ENCODE measurements at regions not wholly inside any gene's neighbourhood (a gene's known extent, or its start where the extent isn't known, plus 50 kb on each side); places are given as distances from the start of the nearest gene placed in this dataset.
"Not testable (repeated sequence)": the region's sequence is repeated elsewhere in the genome, so short reads cannot be mapped to it uniquely, and the experiment has no call there.

- Histone ChIP-seq H3K4me3 (replicated peaks; ENCODE audit: insufficient read depth, low read length) (no peak overlapping the region), H3K27me3 (ENCODE audit: insufficient read depth, poor library complexity, severe bottlenecking) (no peaks in the 10 kb centered on the region), H3K27ac (replicated peaks) (no peak overlapping the region)
- TF ChIP-seq POLR2AphosphoS5 (IDR thresholded peaks at IDR 0.05; ENCODE audit: low read depth) (no peak), CTCF (IDR thresholded peaks at IDR 0.05; ENCODE audit: insufficient read depth, low read length) (no peak), SPI1 (IDR thresholded peaks at IDR 0.05; ENCODE audit: borderline replicate concordance, low read depth) (no peak), GABPA (IDR thresholded peaks at IDR 0.05; ENCODE audit: low read depth) (no peak), REST (IDR thresholded peaks at IDR 0.05; ENCODE audit: insufficient replicate concordance, low read depth) (no peak)
- no peak for DNase-seq (ENCODE audit: low read depth in 1 of 2, low spot score in 1 of 2)
Observed at GRCh38 chr6:78629836-78630235, 237.5 kb upstream of the IRAK1BP1 start.

GRCh38 chr6:78631976-78632375 is 235.4 kb upstream of the IRAK1BP1 start:
- no peak for TF ChIP-seq CTCF (IDR thresholded peaks at IDR 0.05; ENCODE audit: insufficient read depth, low read length)
- no peak for TF ChIP-seq POLR2AphosphoS5 (IDR thresholded peaks at IDR 0.05; ENCODE audit: low read depth)
- no peak for TF ChIP-seq REST (IDR thresholded peaks at IDR 0.05; ENCODE audit: insufficient replicate concordance, low read depth)
- TF ChIP-seq GABPA (IDR thresholded peaks at IDR 0.05; ENCODE audit: low read depth), result no peak
- TF ChIP-seq SPI1 (IDR thresholded peaks at IDR 0.05; ENCODE audit: borderline replicate concordance, low read depth), result no peak
- Histone ChIP-seq H3K27ac (replicated peaks) (no peak overlapping the region), H3K27me3 (ENCODE audit: insufficient read depth, poor library complexity, severe bottlenecking) (no peaks in the 10 kb centered on the region), H3K4me3 (replicated peaks; ENCODE audit: insufficient read depth, low read length) (no peak overlapping the region)
- DNase-seq (ENCODE audit: low read depth in 1 of 2, low spot score in 1 of 2), result no peak

- DNase-seq (ENCODE audit: low read depth in 1 of 2, low spot score in 1 of 2), result no peak
- Histone ChIP-seq H3K27ac (replicated peaks) (no peak overlapping the region), H3K4me3 (replicated peaks; ENCODE audit: insufficient read depth, low read length) (no peak overlapping the region), H3K27me3 (ENCODE audit: insufficient read depth, poor library complexity, severe bottlenecking) (no peaks in the 10 kb centered on the region)
- TF ChIP-seq GABPA (IDR thresholded peaks at IDR 0.05; ENCODE audit: low read depth) (no peak), SPI1 (IDR thresholded peaks at IDR 0.05; ENCODE audit: borderline replicate concordance, low read depth) (no peak), CTCF (IDR thresholded peaks at IDR 0.05; ENCODE audit: insufficient read depth, low read length) (no peak), POLR2AphosphoS5 (IDR thresholded peaks at IDR 0.05; ENCODE audit: low read depth) (no peak), REST (IDR thresholded peaks at IDR 0.05; ENCODE audit: insufficient replicate concordance, low read depth) (no peak)
Observed at GRCh38 chr6:78639111-78640110, 227.9 kb upstream of the IRAK1BP1 start.

- not testable (repeated sequence) for DNase-seq (ENCODE audit: low read depth in 1 of 2, low spot score in 1 of 2); H3K27ac ChIP-seq (replicated peaks)
Observed at GRCh38 chr6:78643976-78644375, 223.4 kb upstream of the IRAK1BP1 start.

GRCh38 chr6:78646542-78647415 is 220.6 kb upstream of the IRAK1BP1 start:
- not testable (repeated sequence) for DNase-seq (ENCODE audit: low read depth in 1 of 2, low spot score in 1 of 2); H3K4me3 ChIP-seq (replicated peaks; ENCODE audit: insufficient read depth, low read length); H3K27ac ChIP-seq (replicated peaks); H3K27me3 ChIP-seq (ENCODE audit: insufficient read depth, poor library complexity, severe bottlenecking)

More at GRCh38 chr6:78643976-78644375, 223.4 kb upstream of the IRAK1BP1 start:
- H3K27me3 ChIP-seq (ENCODE audit: insufficient read depth, poor library complexity, severe bottlenecking); H3K4me3 ChIP-seq (replicated peaks; ENCODE audit: insufficient read depth, low read length): not testable (repeated sequence)
